ENCODE measurements at regions not wholly inside any gene's neighbourhood (a gene's known extent, or its start where the extent isn't known, plus 50 kb on each side); places are given as distances from the start of the nearest gene placed in this dataset.

DNA sequence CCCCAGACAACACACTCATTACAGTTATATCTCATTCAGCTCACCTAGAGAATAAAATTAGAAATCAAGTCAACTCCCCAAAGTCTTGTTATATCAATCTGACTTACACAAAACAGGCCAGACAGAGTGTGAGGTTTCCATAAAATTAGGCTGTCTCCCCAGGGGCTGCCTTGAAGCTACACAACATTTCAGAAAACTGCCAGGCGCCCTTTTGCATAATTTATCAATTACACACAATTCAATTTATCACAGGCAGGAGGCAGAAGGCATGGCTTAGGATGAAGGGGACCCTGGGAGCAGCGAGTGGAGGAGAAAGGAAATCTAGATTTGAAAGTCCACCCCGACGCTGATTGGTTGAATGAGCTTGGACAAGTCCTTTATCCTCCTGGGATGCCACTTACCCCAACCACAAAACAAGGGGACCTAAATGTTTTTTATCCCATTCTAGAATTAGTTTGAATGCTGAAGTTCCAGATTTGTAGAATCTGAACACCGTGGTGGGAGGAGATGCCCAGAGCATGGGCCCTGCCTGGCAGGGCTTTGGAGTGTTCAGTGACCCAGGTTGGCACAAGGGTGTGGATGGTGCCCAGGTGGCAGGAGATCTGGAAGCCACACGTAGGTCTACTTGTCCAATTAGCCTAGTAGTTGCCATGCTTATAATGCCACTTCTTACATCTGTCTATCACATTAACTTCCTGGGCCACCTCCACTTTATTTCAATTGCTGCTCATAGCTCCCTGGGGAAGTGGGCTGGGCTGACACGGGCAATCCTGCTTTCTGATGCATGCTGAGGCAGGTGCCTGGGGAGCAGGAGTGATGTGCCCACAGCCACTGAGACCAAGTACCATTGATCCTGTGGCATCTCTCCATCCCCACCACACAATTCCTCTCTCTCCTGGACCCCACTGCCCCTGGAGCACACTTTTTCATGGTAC lies 119.8 kb upstream of the TLE3 start:
- ATAC-seq (no peak), DNase-seq (ENCODE audit: low spot score in 2 of 2) (no peak)
- Mint-ChIP-seq H3K36me3 (no peaks in the 10 kb centered on the region), H3K27ac (no peak overlapping the region), H3K4me1 (no peaks in the 10 kb centered on the region), H3K4me3 (no peak overlapping the region), H3K9me3 (no peaks in the 10 kb centered on the region)

DNA sequence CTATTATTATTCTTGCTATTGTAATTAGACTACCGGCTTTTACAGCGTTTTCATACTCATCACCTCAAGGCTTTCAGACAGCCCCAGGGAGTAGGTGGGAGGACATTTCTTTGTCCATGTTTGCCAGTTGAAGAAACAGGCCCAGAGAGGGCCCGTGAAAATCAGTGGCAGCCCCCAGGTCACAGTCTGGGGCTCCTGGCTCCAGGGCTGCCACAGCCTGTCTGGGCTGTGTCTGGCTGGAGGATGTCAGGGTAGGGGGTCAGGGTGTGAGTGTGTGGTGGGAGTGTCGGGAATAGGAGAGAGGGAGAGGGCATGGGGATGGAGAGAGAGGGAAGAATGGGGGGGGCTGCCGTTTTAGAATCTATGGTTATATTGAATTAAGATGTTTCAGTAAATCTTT lies 118.2 kb upstream of the TLE3 start:
- Mint-ChIP-seq H3K27ac (no peak overlapping the region), H3K4me1 (no peaks in the 10 kb centered on the region), H3K9me3 (no peaks in the 10 kb centered on the region), H3K4me3 (no peak overlapping the region), H3K36me3 (no peaks in the 10 kb centered on the region)
- ATAC-seq (no peak), DNase-seq (ENCODE audit: low spot score in 2 of 2) (no peak)

DNA sequence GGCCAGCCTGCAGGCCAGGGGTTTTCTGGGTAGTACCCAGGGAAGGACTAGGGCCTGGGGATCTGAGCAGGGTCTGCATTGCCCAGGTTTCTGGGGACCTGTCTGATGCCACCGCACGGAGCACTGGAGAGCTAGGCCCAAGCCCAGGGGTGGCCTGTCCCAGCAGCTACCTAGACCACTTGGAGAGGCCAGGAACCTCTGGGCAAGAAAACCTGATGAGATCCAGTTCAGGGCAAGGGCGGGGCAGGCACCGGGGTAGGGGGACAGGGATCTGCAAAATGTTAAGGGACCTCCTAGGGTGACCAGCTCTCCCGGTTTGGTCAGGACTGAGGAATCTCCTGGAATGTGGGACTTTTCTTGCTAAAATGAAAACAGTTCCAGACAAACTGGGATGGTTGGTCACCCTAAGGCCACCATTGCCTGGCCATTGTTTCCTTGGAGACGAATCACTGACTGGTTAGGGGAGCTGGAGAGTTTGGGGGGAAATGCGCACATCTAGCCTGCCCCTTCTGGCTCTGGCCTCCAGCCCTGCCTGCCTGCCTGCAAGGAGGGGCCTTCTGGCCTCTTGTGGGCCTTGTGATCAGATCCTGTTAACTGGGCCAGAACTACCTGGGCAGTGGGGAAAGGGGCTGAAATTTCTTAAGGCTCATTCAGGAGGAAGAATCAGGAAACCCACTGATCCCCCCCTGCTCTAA lies 117.4 kb upstream of the TLE3 start:
- Mint-ChIP-seq H3K4me3 (no peak overlapping the region), H3K36me3 (no peaks in the 10 kb centered on the region), H3K27ac (no peak overlapping the region), H3K9me3 (no peaks in the 10 kb centered on the region), H3K4me1 (no peaks in the 10 kb centered on the region)
- ATAC-seq (no peak), DNase-seq (ENCODE audit: low spot score in 2 of 2) (no peak)

- no peak overlapping the region for H3K4me3 Mint-ChIP-seq
- ATAC-seq = no peak
Observed at GRCh38 chr15:70214276-70214675, 116.6 kb upstream of the TLE3 start.

DNA sequence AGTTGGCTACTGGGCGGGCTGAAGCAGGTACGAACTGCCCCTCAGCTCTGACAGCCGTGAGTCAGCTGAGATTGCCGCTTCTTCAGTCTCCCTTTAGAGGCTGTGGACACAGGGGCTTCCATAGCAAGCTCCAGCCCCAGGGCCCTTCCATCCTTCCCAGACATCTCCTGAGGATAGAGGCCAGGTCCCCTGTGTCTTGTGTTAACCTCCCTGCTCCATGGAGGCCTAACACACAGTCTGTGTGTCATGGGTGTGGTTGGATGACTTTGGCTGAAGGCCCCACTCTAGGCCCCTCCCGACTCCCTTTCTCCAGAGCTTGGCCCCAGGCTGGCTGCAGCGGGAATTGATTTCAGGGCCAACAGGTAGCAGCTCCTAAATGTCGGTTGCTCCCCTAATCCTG lies 116.1 kb upstream of the TLE3 start:
- ATAC-seq (no peak), DNase-seq (ENCODE audit: low spot score in 2 of 2) (no peak)
- Mint-ChIP-seq H3K27ac (no peak overlapping the region), H3K4me1 (no peaks in the 10 kb centered on the region), H3K9me3 (no peaks in the 10 kb centered on the region), H3K4me3 (no peak overlapping the region), H3K36me3 (no peaks in the 10 kb centered on the region)

More at GRCh38 chr15:70214276-70214675, 116.6 kb upstream of the TLE3 start:
- H3K36me3 Mint-ChIP-seq = no peaks in the 10 kb centered on the region
- no peaks in the 10 kb centered on the region for H3K9me3 Mint-ChIP-seq
- no peaks in the 10 kb centered on the region for H3K4me1 Mint-ChIP-seq
- no peak for DNase-seq (ENCODE audit: low spot score in 2 of 2)
- H3K27ac Mint-ChIP-seq = no peak overlapping the region

DNA sequence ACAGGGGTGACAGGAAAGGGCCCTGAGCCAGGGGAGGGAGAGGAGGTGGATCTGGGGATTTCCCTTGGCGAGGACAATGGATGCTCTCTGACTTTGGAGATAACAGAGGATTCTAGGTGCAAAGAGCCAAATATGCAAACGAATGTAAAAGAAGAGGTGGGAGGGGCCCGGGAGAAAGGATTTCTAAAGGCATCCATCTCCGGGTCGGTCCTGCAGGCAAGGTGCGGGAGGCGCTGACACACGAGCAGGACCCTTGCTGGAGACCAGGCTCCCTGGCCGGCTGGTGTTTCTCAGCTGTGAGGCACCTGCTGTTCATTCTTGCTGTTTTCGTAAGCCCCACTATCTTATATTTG lies 115.2 kb upstream of the TLE3 start:
- H3K4me3 Mint-ChIP-seq = no peak overlapping the region
- no peak overlapping the region for H3K27ac Mint-ChIP-seq
- H3K9me3 Mint-ChIP-seq = no peaks in the 10 kb centered on the region
- no peaks in the 10 kb centered on the region for H3K36me3 Mint-ChIP-seq
- no peaks in the 10 kb centered on the region for H3K4me1 Mint-ChIP-seq
- ATAC-seq = no peak
- DNase-seq (ENCODE audit: low spot score in 2 of 2) = no peak

GRCh38 chr15:70212286-70212962 lies 114.7 kb upstream of the TLE3 start:
- Mint-ChIP-seq H3K36me3 (no peaks in the 10 kb centered on the region), H3K27ac (no peak overlapping the region), H3K4me3 (no peak overlapping the region), H3K4me1 (no peaks in the 10 kb centered on the region), H3K9me3 (no peaks in the 10 kb centered on the region)
- ATAC-seq (no peak), DNase-seq (ENCODE audit: low spot score in 2 of 2) (no peak)

DNA sequence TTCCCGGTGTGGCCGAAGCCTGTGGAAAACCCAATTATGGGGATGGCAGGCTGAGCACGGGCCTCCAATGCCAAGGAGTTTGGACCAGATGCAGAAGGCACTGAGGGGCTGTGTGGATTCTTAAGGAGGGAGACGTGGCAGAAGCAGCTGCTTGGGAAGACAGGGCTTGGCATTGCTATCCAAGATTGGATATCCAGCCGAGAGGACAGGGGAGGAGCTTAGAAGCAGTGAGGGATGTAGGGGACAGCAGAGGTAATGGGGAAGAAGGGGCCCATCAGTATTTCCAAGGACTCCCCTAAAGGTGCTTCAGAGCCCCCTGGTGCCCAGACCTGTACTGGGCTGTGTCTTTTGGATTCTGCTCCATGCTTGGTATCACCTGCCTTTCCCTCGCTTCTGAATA lies 112.8 kb upstream of the TLE3 start:
- no peak for DNase-seq (ENCODE audit: low spot score in 2 of 2)
- no peaks in the 10 kb centered on the region for H3K4me1 Mint-ChIP-seq
- H3K9me3 Mint-ChIP-seq = no peaks in the 10 kb centered on the region
- no peak overlapping the region for H3K4me3 Mint-ChIP-seq
- no peak for ATAC-seq
- no peak overlapping the region for H3K27ac Mint-ChIP-seq
- no peaks in the 10 kb centered on the region for H3K36me3 Mint-ChIP-seq

- Mint-ChIP-seq H3K4me1 (no peaks in the 10 kb centered on the region), H3K27ac (no peak overlapping the region), H3K9me3 (no peaks in the 10 kb centered on the region), H3K4me3 (no peak overlapping the region), H3K36me3 (no peaks in the 10 kb centered on the region)
- DNase-seq (ENCODE audit: low spot score in 2 of 2) = no peak
- no peak for ATAC-seq
Observed at GRCh38 chr15:70210076-70210475, 112.4 kb upstream of the TLE3 start.

DNA sequence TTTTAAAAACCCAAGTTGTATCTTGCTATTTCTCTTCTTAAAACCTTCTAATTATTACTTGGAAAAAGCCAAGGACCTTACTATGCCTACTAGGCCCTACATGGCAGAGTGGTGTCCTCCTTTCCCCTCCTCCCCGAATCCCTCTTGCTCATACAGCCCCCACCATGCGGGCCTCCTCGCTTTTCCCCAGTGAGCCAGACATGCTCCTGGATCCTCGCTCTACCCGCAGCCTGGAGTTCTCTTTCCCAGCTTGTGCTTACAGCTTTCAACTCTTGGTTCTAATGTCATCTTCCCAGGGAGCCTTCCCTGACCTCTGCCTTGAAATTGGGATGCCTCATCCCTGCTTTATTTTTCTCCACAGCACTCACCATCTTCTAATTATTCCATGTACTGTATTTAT lies 111.8 kb upstream of the TLE3 start:
- H3K4me3 Mint-ChIP-seq = no peak overlapping the region
- DNase-seq (ENCODE audit: low spot score in 2 of 2) (no peak), ATAC-seq (no peak)
- no peaks in the 10 kb centered on the region for H3K4me1 Mint-ChIP-seq
- H3K27ac Mint-ChIP-seq = no peak overlapping the region
- H3K36me3 Mint-ChIP-seq = no peaks in the 10 kb centered on the region
- no peaks in the 10 kb centered on the region for H3K9me3 Mint-ChIP-seq

DNA sequence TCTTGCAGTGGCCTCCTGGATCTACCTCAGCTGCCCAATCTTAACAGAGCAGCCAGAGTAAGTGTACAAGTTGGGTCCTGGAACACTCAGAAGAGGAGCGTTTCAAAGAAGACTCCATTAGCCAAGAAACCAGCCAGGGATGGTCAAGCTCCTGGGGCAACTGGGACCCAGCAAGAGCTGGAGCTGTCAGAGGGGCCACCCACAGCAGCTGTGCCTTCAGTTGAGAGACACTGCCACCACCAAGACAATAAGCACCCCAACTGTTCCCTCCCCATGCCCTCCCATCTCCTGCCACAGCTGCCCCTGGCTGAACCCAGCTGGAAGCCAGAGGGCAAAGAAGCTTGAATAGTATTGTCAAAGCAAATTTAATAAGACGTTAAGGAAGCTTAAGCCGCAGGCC lies 110.6 kb upstream of the TLE3 start:
- Mint-ChIP-seq H3K36me3 (no peaks in the 10 kb centered on the region), H3K4me1 (no peaks in the 10 kb centered on the region), H3K4me3 (no peak overlapping the region), H3K27ac (no peak overlapping the region), H3K9me3 (no peaks in the 10 kb centered on the region)
- no peak for DNase-seq (ENCODE audit: low spot score in 2 of 2)
- no peak for ATAC-seq

GRCh38 chr15:70206668-70207067 lies 109.0 kb upstream of the TLE3 start:
- Mint-ChIP-seq H3K9me3 (no peaks in the 10 kb centered on the region), H3K4me1 (no peaks in the 10 kb centered on the region), H3K36me3 (no peaks in the 10 kb centered on the region), H3K4me3 (no peak overlapping the region), H3K27ac (no peak overlapping the region)
- DNase-seq (ENCODE audit: low spot score in 2 of 2) (no peak), ATAC-seq (no peak)

- no peaks in the 10 kb centered on the region for H3K36me3 Mint-ChIP-seq
- no peak overlapping the region for H3K27ac Mint-ChIP-seq
- no peak for ATAC-seq
- no peaks in the 10 kb centered on the region for H3K4me1 Mint-ChIP-seq
- DNase-seq (ENCODE audit: low spot score in 2 of 2) = no peak
- no peak overlapping the region for H3K4me3 Mint-ChIP-seq
- no peaks in the 10 kb centered on the region for H3K9me3 Mint-ChIP-seq
Observed at GRCh38 chr15:70204652-70205051, 106.9 kb upstream of the TLE3 start.

- H3K36me3 Mint-ChIP-seq = no peaks in the 10 kb centered on the region
- no peaks in the 10 kb centered on the region for H3K4me1 Mint-ChIP-seq
- no peak overlapping the region for H3K27ac Mint-ChIP-seq
- no peak for ATAC-seq
- DNase-seq (ENCODE audit: low spot score in 2 of 2) = no peak
- H3K4me3 Mint-ChIP-seq = no peak overlapping the region
- H3K9me3 Mint-ChIP-seq = no peaks in the 10 kb centered on the region
Observed at GRCh38 chr15:70203981-70204560, 106.4 kb upstream of the TLE3 start.

GRCh38 chr15:70202756-70203155 lies 105.0 kb upstream of the TLE3 start:
- Mint-ChIP-seq H3K4me1 (no peaks in the 10 kb centered on the region), H3K4me3 (no peak overlapping the region), H3K9me3 (no peaks in the 10 kb centered on the region), H3K36me3 (no peaks in the 10 kb centered on the region), H3K27ac (no peak overlapping the region)
- ATAC-seq (no peak), DNase-seq (ENCODE audit: low spot score in 2 of 2) (no peak)
